ENCODE measurements at regions not wholly inside any gene's neighbourhood (a gene's known extent, or its start where the extent isn't known, plus 50 kb on each side); places are given as distances from the start of the nearest gene placed in this dataset.
"Not testable (repeated sequence)": the region's sequence is repeated elsewhere in the genome, so short reads cannot be mapped to it uniquely, and the experiment has no call there.

DNA sequence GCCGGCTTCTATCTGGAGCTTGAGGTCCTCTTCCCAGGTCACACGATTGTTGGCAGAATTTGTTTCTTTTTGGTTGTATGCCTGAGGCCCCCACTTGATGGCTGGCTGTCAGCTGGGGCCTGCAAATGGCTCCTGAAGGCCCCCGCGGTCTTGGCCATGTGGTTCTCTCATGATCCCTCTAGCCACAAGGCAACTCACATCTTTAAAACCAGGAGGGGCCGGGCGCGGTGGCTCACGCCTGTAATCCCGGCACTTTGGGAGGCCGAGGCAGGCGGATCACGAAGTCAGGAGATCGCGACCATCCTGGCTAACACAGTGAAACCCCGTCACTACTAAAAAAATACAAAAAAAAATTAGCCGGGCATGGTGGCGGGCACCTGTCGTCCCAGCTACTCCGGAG lies 443.6 kb downstream of the DOK5 start:
- DNase-seq: not testable (repeated sequence)

DNA sequence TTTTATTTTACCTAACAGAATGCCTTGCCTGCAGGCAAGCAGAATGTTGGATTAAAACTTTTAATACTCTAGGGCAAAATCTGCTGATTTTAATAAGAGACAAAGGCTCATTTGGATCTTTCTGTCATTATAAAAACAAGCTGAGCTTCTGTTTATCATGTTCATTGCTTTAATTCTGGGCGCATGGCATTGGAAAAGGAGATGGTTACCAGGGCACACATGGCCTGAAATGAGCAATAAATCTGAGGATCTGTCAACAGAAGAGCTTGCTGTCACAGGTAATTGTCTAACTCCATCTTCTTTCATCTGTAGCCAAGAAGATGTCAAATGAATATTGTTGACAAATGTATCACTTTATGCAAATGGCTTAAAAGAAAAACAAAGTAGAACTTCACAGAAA lies 439.6 kb downstream of the DOK5 start:
- no peak for DNase-seq

DNA sequence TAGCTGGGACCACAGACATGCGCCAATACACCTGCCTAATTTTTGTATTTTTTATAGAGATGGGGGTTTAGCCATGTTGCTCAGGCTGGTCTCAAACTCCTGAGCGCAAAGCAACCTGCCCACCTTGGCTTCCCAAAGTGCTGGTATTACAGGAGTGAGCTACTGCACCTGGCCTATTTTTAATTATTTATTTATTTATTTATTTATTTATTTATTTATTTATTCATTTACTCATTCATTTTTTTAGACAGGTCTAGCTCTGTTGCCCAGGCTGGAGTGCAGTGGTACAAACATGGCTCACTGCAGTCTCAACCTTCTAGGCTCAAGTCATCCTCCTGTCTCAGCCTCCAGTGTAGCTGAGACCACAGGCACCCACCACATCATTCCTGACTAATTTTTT lies 434.3 kb downstream of the DOK5 start:
- DNase-seq: no peak

DNA sequence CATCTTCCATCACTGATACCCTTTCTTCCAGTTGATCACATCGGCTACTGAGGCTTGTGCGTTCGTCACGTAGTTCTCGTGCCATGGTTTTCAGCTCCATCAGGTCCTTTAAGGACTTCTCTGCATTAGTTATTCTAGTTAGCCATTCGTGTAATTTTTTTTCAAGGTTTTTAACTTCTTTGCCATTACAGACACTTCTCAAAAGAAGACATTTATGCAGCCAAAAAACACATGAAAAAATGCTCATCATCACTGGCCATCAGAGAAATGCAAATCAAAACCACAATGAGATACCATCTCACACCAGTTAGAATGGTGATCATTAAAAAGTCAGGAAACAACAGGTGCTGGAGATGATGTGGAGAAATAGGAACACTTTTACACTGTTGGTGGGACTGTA lies 430.7 kb downstream of the DOK5 start:
- not testable (repeated sequence) for DNase-seq

DNA sequence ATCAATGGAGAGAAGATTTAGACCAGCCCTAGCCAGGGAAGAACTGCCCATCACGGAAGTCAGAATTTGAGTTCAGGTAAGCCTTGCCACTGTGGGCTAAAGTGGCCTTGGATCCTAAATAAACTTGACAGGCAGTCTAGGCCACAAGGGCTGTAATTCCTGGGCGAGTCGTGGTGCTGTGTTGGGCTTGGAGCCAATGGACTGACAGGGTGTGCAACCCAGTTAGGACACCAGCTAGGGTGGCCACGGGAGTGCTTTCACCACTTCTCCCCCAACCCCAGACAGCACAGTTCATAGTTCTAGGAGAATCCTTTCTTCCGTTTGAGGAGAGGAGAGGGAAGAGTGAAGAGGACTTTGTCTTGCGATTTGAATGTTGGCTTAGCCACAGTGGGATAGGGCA lies 422.4 kb downstream of the DOK5 start:
- no peak for DNase-seq

DNA sequence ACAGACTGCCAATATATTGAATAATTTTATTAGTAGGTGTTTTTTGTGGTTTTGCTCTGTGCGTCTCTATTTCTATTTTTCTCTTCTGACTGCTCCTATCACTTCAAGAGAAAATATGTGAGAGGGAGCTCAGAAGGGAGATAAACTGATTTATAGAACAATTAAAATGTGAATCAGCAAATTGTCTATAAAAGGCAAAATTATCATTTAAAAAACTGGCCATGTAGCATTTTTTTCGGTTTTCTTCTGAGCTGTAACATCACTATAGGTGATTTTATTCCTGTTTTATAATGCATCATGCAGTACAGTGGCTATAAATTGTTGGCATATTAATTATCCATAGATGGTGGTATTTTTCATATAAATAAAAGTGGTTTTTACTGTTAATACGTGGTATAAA lies 416.5 kb downstream of the DOK5 start:
- DNase-seq: no peak

DNA sequence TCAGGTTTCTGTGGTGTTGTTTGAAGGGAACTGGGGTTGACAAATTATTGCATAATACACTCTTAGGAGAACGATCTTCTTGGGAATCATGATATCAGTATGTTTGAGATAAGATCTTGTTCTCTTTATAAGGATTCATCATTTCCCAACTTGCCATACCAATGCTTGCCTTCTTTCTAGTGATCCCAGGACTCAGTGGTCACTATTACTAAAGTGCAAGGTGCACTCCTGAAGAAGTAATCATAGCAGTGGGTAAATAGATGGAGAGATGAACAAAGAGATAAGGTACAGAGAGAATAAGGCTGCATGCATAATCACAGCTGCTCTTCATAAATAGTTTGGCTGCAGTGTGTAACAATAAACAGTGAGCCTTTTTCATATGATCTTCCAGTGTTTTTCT lies 404.0 kb downstream of the DOK5 start:
- DNase-seq: no peak

DNA sequence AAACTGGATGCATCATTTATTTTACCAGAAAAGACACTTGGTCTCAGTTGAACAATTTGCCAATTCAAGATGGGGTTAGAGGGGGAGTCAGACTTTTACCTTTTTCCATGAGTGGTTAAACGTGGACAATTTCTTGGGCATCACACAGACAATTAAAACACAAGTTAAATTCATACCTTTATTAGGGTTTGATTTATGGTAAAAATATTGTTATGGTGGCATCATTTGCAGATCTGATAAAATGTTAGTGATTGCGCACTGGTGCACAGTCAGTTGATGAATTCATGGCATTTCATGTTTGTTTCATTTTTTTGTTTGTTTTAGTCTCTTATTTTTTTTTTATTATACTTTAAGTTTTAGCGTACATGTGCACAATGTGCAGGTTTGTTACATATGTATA lies 399.9 kb downstream of the DOK5 start:
- DNase-seq: no peak

DNA sequence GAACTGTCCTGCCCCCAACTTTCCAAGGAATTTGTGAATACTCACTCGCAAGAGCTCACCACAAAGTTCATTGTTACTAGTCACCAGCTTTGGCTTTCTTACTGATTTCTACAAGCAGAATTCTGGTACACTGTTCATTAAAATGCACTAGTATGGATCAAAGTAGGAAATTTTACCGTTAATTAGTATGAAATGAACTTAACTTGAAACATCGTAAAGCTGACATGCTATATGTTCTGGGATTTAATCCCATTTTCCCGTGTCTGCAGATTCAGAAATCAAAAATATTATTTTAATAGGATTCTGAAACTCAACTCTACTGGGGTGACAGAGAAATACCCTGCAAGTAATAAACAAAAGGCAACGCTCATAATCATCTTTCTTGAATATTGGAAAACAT lies 399.3 kb downstream of the DOK5 start:
- DNase-seq: no peak

DNA sequence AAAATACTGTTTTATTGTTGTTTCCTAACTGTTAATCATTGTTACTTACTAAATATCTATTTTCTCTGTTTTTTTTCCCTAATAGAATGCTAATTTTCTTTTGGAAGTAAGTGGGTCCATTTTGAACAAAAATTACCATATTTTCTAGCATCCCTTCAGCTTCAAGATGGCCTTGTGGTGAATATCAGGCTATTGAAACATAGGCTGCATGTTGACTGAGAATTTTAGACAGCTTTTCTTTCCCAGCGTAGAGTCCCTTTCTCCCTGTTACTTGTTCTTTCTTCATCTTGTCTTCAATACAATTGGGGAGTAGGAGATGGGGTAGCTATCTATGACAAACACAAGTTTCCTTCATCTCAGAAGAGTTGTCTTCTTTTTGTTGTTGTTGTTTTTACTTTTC lies 397.0 kb downstream of the DOK5 start:
- DNase-seq: no peak

DNA sequence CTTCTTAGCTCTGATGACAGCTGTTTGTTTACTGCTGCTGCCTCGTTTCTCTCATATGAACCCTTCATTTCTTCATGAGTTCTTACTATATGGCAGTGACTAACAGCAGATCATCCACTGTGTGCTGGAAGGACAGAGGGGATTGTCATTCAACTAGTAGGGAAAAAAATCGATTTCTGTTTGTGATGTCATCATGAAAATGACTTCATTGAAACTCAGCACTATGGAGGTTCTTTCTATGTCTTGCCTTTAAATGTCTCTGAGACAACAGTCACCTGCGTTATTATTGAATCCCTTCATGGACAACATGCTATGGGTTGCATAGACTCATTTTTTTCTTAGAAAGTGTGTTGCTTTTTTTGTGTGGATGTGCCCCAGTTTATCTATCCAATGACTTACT lies 394.4 kb downstream of the DOK5 start:
- no peak for DNase-seq

DNA sequence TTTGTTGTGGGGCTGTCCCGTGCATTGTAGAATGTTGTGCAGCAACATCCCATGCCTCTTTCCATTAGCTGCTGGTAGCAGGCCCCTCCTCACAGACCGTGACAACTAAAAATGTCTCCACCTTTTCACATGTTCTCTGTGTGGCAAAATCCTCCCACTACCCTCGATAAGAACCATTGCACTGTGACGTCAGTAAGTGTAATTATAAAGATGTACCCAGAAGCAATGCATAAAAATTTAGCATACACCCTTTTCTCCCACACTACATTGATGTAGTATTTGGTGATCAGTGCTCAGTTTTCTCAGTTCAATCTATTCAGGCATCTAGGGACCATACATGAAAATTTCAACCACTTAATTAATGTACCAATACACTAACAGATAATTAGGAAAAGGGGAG lies 389.9 kb downstream of the DOK5 start:
- no peak for DNase-seq

DNA sequence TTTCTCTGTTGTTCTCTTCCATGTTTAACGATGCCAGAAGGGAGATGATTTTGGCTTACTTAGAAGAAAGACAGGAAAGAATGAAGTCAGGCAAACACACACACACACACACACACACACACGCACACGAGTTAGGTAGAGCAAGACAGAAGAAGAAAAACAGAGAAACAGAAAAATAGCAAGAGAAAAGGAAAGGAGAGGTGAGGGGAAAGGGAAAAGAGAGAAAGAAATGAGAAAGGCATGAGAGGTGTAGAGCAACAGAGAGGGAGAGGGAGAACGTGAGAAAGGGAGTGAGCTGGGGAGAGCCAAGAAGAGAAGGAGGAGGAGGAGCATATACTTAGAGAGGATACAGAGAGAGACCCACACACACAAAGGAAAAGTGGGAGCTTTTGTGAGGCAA lies 385.3 kb downstream of the DOK5 start:
- no peak for DNase-seq

DNA sequence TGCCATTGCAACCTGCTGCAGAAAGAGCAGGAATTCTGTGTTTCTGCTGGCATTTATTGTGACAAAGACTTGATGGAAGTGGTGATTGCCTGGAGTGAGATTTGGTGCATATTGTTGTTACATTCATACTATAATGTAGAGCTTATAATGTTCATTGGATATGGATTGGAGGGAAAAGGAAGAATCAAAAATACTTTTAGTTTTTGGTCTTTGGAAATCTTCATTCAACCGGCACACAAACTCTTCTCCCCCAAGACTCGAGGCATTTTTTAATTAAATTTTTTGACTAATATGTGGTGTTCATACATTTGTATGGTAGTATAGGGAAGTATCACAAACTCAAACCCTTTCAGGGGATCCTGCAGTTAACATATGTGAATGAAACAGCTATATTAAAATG lies 380.8 kb downstream of the DOK5 start:
- DNase-seq: no peak

DNA sequence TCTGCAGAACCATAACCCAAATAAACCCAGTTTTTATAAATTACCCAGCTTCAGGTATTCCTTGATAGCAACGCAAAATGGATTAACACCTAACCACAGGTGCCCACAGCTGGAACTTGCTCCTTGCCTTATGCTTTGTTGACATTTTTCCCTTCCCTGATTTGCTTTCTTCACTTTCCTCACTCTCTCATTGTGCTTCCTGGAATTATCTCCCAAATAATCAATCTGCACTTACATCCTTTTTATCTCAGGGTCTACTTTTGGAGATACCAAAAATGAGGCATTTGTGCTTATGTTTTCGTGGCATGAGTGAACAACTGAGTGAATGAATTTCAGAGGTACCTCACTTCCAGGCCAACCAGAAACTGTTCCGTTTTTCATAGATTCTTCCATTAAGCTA lies 374.3 kb downstream of the DOK5 start:
- no peak for DNase-seq

DNA sequence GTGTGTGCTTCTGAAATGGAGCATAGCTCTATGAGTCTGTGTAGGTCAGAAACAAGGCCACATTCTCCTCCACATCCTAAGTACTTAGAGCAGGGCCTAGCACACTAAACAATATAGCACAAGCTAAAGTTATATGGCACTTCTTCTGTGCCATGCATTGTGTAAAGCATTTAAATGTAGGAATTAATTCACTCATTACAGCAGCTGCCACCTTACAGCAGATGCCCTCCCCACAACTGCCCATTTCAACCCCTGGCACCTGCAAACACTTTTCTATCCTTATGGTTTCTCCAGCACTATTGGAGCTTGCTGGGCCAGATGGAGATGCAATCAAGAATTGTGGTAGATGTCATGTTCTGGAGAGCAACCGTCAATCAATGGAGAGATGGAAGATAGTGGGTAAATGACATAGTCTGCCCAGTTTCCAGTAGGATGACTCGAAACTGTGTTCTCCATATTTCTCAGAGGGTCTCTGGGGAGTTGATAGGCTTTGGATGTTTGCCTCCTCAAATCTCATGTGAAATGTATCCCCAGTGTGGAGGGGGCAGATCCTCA lies 373.7 kb downstream of the DOK5 start:
- no peak for DNase-seq

DNA sequence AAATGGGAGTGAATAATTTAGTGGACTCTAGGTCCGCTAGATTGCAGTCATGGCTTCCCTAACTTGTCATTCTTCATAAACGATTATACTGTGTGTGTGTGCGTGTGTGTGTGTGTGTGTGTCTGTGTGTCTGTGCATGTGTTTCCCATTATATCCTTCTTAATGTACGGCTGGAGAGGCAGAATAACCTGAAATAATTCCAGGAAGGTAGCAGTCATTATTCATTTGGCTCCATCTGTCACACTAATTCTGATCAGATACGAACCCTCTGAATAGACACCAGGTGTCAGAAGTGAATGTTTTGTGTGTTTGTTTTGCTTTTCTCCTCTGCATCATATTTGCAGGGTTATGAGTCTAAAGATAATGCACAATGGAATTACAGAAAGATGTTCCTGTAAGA lies 372.9 kb downstream of the DOK5 start:
- no peak for DNase-seq

DNA sequence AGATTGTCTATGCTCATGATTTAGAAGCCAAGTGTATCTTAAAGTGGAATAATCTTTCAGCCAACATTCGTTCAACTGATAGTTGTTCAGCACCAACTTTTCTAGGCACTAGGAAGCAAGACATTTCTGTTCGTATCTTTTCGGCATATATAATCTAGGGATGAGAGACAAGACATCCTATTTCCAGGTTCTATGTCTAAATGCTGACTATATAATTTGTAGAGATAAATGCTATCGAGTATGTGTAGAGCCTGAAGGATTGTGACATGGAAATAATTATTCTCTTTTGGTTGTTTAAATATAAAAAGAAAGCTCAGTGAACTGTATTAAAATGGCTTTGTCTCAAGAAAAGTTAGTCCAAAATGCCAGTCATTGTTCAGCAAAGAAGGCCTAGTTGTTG lies 371.6 kb downstream of the DOK5 start:
- no peak for DNase-seq

DNA sequence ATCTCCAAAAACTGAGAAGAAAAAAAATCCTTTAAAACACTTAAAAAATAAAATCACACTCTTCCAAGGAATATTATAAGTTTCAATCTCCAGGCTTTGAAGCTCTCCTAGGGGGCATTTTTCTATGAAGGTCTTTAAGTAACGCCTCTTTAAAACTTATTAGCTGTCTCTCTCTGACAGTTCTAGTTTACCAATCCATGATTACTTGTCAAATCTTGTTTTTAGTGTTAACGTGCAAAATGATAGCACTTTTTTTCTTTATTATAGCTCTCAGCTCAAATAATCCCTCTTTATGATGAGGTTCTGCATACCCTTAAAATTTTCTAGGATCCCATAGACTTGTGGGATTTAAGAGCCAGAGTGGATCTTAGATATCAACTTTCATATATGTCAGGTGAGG lies 369.0 kb downstream of the DOK5 start:
- no peak for DNase-seq

DNA sequence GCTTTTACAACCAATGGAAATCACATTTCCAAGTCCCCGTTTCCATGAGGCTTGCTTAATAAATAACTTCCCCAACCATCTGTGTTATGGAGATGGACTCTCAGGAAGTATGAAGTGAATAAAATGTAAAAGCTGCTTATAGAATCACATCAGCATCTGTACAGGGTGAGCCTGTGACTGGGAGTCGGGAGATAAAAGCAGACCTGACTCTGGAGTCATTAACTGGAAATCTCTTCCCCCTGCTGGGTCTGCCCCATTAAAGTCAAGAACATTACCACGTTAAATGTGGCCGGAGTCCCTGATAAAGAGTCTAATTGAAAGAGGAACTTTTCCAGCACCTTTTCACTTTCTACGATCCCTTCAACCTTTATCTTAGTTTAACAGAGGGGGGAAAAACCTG lies 368.5 kb downstream of the DOK5 start:
- no peak for DNase-seq

DNA sequence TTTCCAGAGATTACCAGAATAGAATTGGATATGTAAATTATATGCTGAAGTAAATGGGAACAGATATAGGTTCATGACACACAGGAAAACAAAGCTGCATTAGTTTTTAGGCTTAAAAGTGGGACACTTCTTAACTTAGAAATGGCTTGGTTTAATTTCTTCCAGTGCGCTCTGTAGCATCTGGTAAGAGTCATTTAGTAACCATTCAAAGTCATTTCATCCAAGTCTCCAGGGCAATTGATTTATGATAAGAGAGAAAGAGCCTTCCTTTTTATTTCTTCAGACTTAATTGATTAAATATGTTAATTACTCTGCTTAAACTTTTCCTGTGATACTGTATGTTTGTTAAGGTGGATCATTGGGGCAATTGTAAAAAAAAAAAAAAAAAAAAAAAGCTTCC lies 368.0 kb downstream of the DOK5 start:
- DNase-seq: no peak

DNA sequence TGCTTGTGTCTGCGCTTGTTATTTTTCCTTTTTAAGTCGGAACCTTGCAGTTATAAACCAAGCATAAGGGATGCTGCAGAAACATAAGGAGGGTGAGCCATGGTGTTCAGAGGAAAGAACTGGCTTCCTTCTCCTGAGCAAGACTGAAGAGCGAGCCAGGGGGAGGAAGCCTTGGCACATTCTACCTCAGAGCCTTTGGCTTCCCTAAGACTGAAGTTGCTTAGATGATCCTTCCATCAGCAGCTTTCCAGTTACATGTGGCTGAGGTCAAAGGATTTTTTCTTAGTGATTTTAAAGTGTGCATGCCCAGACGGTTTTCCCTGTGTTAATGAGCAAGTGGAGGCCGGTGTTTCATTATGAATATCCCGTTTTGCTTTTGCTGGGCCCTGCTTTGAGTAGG lies 363.8 kb downstream of the DOK5 start:
- no peak for DNase-seq

DNA sequence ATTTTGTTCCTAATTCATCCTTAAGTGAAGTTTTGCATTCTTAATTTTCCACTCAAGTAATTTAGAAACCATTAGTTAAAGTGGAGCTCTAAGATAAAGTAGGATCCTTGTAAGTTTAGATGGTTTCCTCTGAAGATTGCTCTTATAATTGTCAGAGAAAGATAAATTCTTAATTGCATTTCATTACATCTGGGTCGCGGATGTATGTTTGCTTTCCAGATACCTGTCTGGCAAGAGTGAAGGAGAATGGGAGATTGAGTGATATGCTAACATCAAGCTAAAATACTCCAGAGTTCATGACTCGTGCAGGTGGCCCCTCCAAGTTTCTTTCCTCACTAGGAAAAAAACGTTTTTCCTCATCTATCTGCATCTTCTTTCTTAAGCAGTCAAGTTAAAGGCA lies 361.8 kb downstream of the DOK5 start:
- DNase-seq: no peak

DNA sequence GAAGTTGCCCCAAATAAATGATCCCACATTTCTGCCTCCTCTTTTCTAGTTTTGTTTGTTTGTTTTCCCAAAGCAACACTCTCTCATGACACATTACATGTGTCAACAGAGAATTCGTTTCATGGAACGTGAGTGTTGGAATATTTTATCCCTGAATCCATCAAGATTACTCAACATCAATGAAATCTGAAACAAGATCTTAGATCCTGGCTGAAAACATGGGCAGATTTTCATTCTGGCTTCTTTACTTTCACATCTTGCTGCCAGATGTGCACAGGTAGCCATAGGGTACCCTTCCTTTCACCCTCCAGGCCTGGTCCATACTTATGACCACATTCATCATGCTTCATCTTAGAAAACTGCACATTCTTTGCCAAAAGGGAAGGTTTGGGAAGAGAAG lies 347.0 kb downstream of the DOK5 start:
- DNase-seq: no peak

DNA sequence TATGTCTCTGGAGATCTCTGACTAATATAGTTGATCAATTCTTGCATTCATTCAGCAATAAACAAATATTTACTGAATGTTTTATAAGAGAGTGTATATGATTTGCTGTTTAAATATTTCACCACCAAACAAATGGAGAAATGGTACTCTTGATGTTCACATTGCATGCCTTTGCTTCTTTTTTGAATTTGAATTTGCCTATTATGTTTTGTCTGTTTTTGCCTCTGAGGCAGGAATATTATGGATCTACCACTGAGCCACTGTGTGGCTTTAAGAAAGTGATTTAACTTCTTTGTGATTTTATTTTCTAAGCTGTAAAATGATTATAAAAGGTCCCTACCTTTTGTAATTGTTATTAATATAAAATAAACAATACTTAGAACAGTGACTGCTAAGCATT lies 345.0 kb downstream of the DOK5 start:
- no peak for DNase-seq

DNA sequence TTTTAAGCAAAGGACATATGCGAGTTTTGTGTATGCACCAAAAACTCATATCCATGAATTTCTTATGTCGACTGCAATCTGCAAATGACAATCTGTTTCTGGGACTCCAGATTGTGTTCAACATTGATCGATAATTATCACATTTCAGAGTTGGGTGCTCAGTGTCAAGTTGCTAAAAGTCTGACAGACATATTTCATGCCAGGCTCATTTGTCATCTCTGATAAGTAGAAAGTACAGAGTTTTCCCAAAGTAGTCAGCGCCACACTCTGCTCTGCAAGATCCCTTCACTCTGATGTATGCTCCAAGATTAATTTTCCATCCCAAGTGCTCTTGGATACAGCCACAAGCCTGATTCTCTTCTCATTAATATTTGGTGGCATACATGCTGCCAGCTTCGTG lies 331.1 kb downstream of the DOK5 start:
- DNase-seq: no peak

Measured in hindlimb muscle (tissue), 1 donor.